Islet precursor cell (in vitro differentiated cells): ENCODE measurements at regions not wholly inside any gene's neighbourhood (a gene's known extent, or its start where the extent isn't known, plus 50 kb on each side); places are given as distances from the start of the nearest gene placed in this dataset.
"Not testable (repeated sequence)": the region's sequence is repeated elsewhere in the genome, so short reads cannot be mapped to it uniquely, and the experiment has no call there.

Experiments
- DNase-seq: peaks from one replicate; pipeline ENCODE4 v3.0.0-alpha.2; 2018

GRCh38 chr21:15634541-15634940 is 95.2 kb upstream of the USP25 start:
- DNase-seq, result not testable (repeated sequence)

GRCh38 chr21:15638856-15639549 is 90.8 kb upstream of the USP25 start:
- peak; percentile 78 for DNase-seq

- not testable (repeated sequence) for DNase-seq
Observed at GRCh38 chr21:15640113-15640512, 89.7 kb upstream of the USP25 start.

GRCh38 chr21:15644489-15644888 is 85.3 kb upstream of the USP25 start:
- DNase-seq, result no peak

- DNase-seq, result no peak
Observed at GRCh38 chr21:15645830-15646229, 84.0 kb upstream of the USP25 start.

- no peak for DNase-seq
Observed at GRCh38 chr21:15650735-15651134, 79.0 kb upstream of the USP25 start.

- DNase-seq, result no peak
Observed at GRCh38 chr21:15651172-15651571, 78.6 kb upstream of the USP25 start.

GRCh38 chr21:15653710-15654109 is 76.1 kb upstream of the USP25 start:
- no peak for DNase-seq

- no peak for DNase-seq
Observed at GRCh38 chr21:15654171-15654570, 75.6 kb upstream of the USP25 start.

GRCh38 chr21:15659753-15660422 is 69.9 kb upstream of the USP25 start:
- DNase-seq, result no peak

- DNase-seq, result no peak
Observed at GRCh38 chr21:15660423-15660804, 69.4 kb upstream of the USP25 start.

GRCh38 chr21:15667010-15667409 is 62.8 kb upstream of the USP25 start:
- no peak for DNase-seq

GRCh38 chr21:15667819-15668218 is 62.0 kb upstream of the USP25 start:
- no peak for DNase-seq

GRCh38 chr21:15669247-15669646 is 60.5 kb upstream of the USP25 start:
- no peak for DNase-seq

- no peak for DNase-seq
Observed at GRCh38 chr21:15671188-15671587, 58.6 kb upstream of the USP25 start.

- not testable (repeated sequence) for DNase-seq
Observed at GRCh38 chr21:15672578-15672977, 57.2 kb upstream of the USP25 start.

- DNase-seq, result no peak
Observed at GRCh38 chr21:15676935-15677334, 52.8 kb upstream of the USP25 start.

- DNase-seq, result no peak
Observed at GRCh38 chr21:15679630-15680029, 50.2 kb upstream of the USP25 start.
